ENCODE measurements at regions not wholly inside any gene's neighbourhood (a gene's known extent, or its start where the extent isn't known, plus 50 kb on each side); places are given as distances from the start of the nearest gene placed in this dataset.

GRCh38 chr5:106171708-106172107 lies 1499.0 kb downstream of the EFNA5 start:
- no peaks in the 10 kb centered on the region for H3K4me1 ChIP-seq
- no peak for TF ChIP-seq CTCF (IDR thresholded peaks at IDR 0.05)
- H3K36me3 ChIP-seq, result no peaks in the 10 kb centered on the region
- no peaks in the 10 kb centered on the region for H3K27me3 ChIP-seq
- no peak overlapping the region for H3K27ac ChIP-seq
- H3K4me3 ChIP-seq, result no peak overlapping the region
- H3K9me3 ChIP-seq, result peaks cover 0 to 11% of the 10 kb centered on the region in 2 donors
- no peak for DNase-seq (ENCODE audit: low spot score)

- DNase-seq (ENCODE audit: low spot score), result no peak
- Histone ChIP-seq H3K36me3 (no peaks in the 10 kb centered on the region), H3K9me3 (peaks cover 0 to 11% of the 10 kb centered on the region in 2 donors), H3K4me3 (no peak overlapping the region), H3K27ac (no peak overlapping the region), H3K27me3 (no peaks in the 10 kb centered on the region), H3K4me1 (no peaks in the 10 kb centered on the region)
- no peak for TF ChIP-seq CTCF (IDR thresholded peaks at IDR 0.05)
These were observed 1499.6 kb downstream of the EFNA5 start for GRCh38 chr5:106171132-106171531.

- Histone ChIP-seq H3K36me3 (no peaks in the 10 kb centered on the region), H3K9me3 (peaks cover 0 to 1% of the 10 kb centered on the region in 2 donors), H3K4me1 (no peaks in the 10 kb centered on the region), H3K27ac (no peak overlapping the region), H3K4me3 (no peak overlapping the region), H3K27me3 (no peaks in the 10 kb centered on the region)
- no peak for TF ChIP-seq CTCF (IDR thresholded peaks at IDR 0.05)
- DNase-seq (ENCODE audit: low spot score), result no peak
These were observed 1503.0 kb downstream of the EFNA5 start for GRCh38 chr5:106167766-106168165.

GRCh38 chr5:106163233-106163632 lies 1507.5 kb downstream of the EFNA5 start:
- DNase-seq (ENCODE audit: low spot score), result no peak
- no peaks in the 10 kb centered on the region for H3K9me3 ChIP-seq
- no peak overlapping the region for H3K27ac ChIP-seq
- H3K36me3 ChIP-seq, result no peaks in the 10 kb centered on the region
- no peaks in the 10 kb centered on the region for H3K4me1 ChIP-seq
- no peaks in the 10 kb centered on the region for H3K27me3 ChIP-seq
- no peak for TF ChIP-seq CTCF (IDR thresholded peaks at IDR 0.05)
- no peak overlapping the region for H3K4me3 ChIP-seq

- DNase-seq (ENCODE audit: low spot score), result no peak
- no peaks in the 10 kb centered on the region for H3K4me1 ChIP-seq
- no peak overlapping the region for H3K4me3 ChIP-seq
- H3K9me3 ChIP-seq, result no peaks in the 10 kb centered on the region
- no peak for TF ChIP-seq CTCF (IDR thresholded peaks at IDR 0.05)
- no peak overlapping the region for H3K27ac ChIP-seq
- no peaks in the 10 kb centered on the region for H3K27me3 ChIP-seq
- H3K36me3 ChIP-seq, result no peaks in the 10 kb centered on the region
These were observed 1511.1 kb downstream of the EFNA5 start for GRCh38 chr5:106159616-106160015.

- Histone ChIP-seq H3K4me1 (no peaks in the 10 kb centered on the region), H3K27me3 (no peaks in the 10 kb centered on the region), H3K36me3 (no peaks in the 10 kb centered on the region), H3K9me3 (no peaks in the 10 kb centered on the region), H3K27ac (no peak overlapping the region), H3K4me3 (no peak overlapping the region)
- DNase-seq (ENCODE audit: low spot score), result no peak
- no peak for TF ChIP-seq CTCF (IDR thresholded peaks at IDR 0.05)
These were observed 1516.4 kb downstream of the EFNA5 start for GRCh38 chr5:106154280-106154716.
